GM23338 (cell line): ENCODE measurements at regions not wholly inside any gene's neighbourhood (a gene's known extent, or its start where the extent isn't known, plus 50 kb on each side); places are given as distances from the start of the nearest gene placed in this dataset.

ENCODE experiments used
- ATAC-seq: fragments of 200-7000 bp; cut with Tn5 transposase; 3 replicates; pipeline ENCODE4 v1.9.1; 2020
- DNase-seq: peaks from one replicate; pipeline ENCODE4 v3.0.0-alpha.2; 2015; ENCODE audit warnings: low spot score
- H2AFZ ChIP-seq: fragments of 200-600 bp; sonication (generic); 2 replicates; pipeline ENCODE4 v1.8.0; 2016; ENCODE audit warnings: antibody characterized with exemption, mild to moderate bottlenecking, moderate library complexity
- H3F3A ChIP-seq: fragments of 200-600 bp; sonication (generic); replicated peaks from 2 replicates; pipeline ENCODE4 v1.8.0; 2017; ENCODE audit warnings: antibody characterized with exemption, mixed run types, low read depth
- H3K27ac ChIP-seq: fragments of 200-600 bp; sonication (generic); 2 replicates; pipeline ENCODE4 v1.6.1; 2016; ENCODE audit warnings: low read depth
- H3K27me3 ChIP-seq: fragments of 200-600 bp; sonication (generic); 2 replicates; pipeline ENCODE4 v1.8.0; 2016; ENCODE audit warnings: mild to moderate bottlenecking, mixed run types, moderate library complexity; ENCODE audit not compliant: insufficient read depth
- H3K36me3 ChIP-seq: fragments of 200-600 bp; sonication (generic); 2 replicates; pipeline ENCODE4 v1.8.0; 2016; ENCODE audit warnings: mild to moderate bottlenecking; ENCODE audit not compliant: insufficient read depth
- H3K4me1 ChIP-seq: fragments of 200-600 bp; sonication (generic); 2 replicates; pipeline ENCODE4 v1.8.0; 2016; ENCODE audit warnings: mild to moderate bottlenecking, moderate library complexity; ENCODE audit not compliant: insufficient read depth
- H3K4me2 ChIP-seq: fragments of 200-600 bp; sonication (generic); 2 replicates; pipeline ENCODE4 v1.7.1; 2017; ENCODE audit warnings: mixed run types
- H3K4me3 ChIP-seq: fragments of 200-600 bp; sonication (generic); 2 replicates; pipeline ENCODE4 v1.6.1; 2016; ENCODE audit warnings: mixed run types
- H3K79me2 ChIP-seq: fragments of 200-600 bp; sonication (generic); replicated peaks from 2 replicates; pipeline ENCODE4 v1.8.0; 2017; ENCODE audit warnings: mild to moderate bottlenecking; ENCODE audit not compliant: insufficient read depth
- H3K9me2 ChIP-seq: fragments of 200-600 bp; sonication (generic); 2 replicates; pipeline ENCODE4 v1.8.0; 2017; ENCODE audit not compliant: insufficient read depth
- H4K20me1 ChIP-seq: fragments of 200-600 bp; sonication (generic); replicated peaks from 2 replicates; pipeline ENCODE4 v1.8.0; 2017; ENCODE audit warnings: mild to moderate bottlenecking; ENCODE audit not compliant: insufficient read depth
- H3K27ac Mint-ChIP-seq: 2 replicates; pipeline ENCODE4 v1.8.0; 2020; ENCODE audit warnings: inconsistent platforms, mild to moderate bottlenecking, moderate library complexity, mixed read lengths
- H3K27me3 Mint-ChIP-seq: 3 replicates; pipeline ENCODE4 v1.8.0; 2022; ENCODE audit warnings: low read depth, mild to moderate bottlenecking, moderate library complexity, mixed read lengths, inconsistent platforms; ENCODE audit not compliant: insufficient read depth, poor library complexity
- H3K36me3 Mint-ChIP-seq: 3 replicates; pipeline ENCODE4 v1.8.0; 2021; ENCODE audit warnings: low read depth, mild to moderate bottlenecking, inconsistent platforms, moderate library complexity, mixed read lengths
- H3K4me1 Mint-ChIP-seq: 3 replicates; pipeline ENCODE4 v1.8.0; 2020; ENCODE audit warnings: mild to moderate bottlenecking, inconsistent platforms, mixed read lengths
- H3K4me3 Mint-ChIP-seq: 3 replicates; pipeline ENCODE4 v1.8.0; 2021; ENCODE audit warnings: moderate library complexity, mild to moderate bottlenecking, inconsistent platforms, mixed read lengths
- H3K9me3 Mint-ChIP-seq: 3 replicates; pipeline ENCODE4 v1.8.0; 2020; ENCODE audit warnings: moderate library complexity, mild to moderate bottlenecking, inconsistent platforms, mixed read lengths
- CREB1 ChIP-seq: fragments of 250-450 bp; sonication (Bioruptor Pico); IDR thresholded peaks from 2 replicates; pipeline ENCODE4 v1.5.0; 2020; ENCODE audit warnings: low read depth, mild to moderate bottlenecking, moderate library complexity
- EZH2 ChIP-seq: fragments of 200-600 bp; sonication (generic); IDR thresholded peaks from one replicate; pipeline ENCODE4 v1.8.0; 2017; ENCODE audit warnings: antibody characterized with exemption, mild to moderate bottlenecking, low read depth; ENCODE audit not compliant: unreplicated experiment
- STAT1 ChIP-seq: IDR thresholded peaks from one replicate; pipeline ENCODE4 v1.6.1; 2016; ENCODE audit warnings: antibody characterized with exemption; ENCODE audit not compliant: unreplicated experiment
- TF ChIP-seq, protein P1 (sequence below): fragments of 250-450 bp; sonication (Bioruptor Pico); IDR thresholded peaks from 2 replicates; pipeline ENCODE4 v1.5.0; 2020; ENCODE audit warnings: mild to moderate bottlenecking, moderate library complexity
- TF ChIP-seq, protein P2 (sequence below): IDR thresholded peaks from one replicate; pipeline ENCODE4 v1.6.1; 2018; ENCODE audit warnings: antibody characterized with exemption; ENCODE audit not compliant: unreplicated experiment

DNA sequence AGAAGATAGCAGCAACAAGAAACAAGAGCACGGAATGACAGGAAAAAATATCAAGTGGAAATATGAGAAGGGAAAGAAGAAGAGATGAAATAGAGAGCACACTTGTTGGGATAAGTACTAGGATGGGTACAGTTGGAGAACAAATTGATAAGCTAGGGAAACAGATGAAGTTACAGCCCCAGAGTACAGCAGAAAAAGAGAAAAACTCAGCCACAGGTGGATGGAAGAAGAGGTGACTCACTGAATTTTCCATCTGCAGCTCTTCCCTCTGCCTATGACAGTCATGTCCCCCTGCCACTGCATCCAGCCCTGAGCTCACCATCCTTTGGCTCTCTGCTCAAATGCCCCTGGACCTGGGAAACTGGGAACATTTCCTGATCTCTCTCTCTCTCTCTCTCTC is 209.0 kb downstream of the BCOR start (continued):
- TF ChIP-seq, protein P1, sequence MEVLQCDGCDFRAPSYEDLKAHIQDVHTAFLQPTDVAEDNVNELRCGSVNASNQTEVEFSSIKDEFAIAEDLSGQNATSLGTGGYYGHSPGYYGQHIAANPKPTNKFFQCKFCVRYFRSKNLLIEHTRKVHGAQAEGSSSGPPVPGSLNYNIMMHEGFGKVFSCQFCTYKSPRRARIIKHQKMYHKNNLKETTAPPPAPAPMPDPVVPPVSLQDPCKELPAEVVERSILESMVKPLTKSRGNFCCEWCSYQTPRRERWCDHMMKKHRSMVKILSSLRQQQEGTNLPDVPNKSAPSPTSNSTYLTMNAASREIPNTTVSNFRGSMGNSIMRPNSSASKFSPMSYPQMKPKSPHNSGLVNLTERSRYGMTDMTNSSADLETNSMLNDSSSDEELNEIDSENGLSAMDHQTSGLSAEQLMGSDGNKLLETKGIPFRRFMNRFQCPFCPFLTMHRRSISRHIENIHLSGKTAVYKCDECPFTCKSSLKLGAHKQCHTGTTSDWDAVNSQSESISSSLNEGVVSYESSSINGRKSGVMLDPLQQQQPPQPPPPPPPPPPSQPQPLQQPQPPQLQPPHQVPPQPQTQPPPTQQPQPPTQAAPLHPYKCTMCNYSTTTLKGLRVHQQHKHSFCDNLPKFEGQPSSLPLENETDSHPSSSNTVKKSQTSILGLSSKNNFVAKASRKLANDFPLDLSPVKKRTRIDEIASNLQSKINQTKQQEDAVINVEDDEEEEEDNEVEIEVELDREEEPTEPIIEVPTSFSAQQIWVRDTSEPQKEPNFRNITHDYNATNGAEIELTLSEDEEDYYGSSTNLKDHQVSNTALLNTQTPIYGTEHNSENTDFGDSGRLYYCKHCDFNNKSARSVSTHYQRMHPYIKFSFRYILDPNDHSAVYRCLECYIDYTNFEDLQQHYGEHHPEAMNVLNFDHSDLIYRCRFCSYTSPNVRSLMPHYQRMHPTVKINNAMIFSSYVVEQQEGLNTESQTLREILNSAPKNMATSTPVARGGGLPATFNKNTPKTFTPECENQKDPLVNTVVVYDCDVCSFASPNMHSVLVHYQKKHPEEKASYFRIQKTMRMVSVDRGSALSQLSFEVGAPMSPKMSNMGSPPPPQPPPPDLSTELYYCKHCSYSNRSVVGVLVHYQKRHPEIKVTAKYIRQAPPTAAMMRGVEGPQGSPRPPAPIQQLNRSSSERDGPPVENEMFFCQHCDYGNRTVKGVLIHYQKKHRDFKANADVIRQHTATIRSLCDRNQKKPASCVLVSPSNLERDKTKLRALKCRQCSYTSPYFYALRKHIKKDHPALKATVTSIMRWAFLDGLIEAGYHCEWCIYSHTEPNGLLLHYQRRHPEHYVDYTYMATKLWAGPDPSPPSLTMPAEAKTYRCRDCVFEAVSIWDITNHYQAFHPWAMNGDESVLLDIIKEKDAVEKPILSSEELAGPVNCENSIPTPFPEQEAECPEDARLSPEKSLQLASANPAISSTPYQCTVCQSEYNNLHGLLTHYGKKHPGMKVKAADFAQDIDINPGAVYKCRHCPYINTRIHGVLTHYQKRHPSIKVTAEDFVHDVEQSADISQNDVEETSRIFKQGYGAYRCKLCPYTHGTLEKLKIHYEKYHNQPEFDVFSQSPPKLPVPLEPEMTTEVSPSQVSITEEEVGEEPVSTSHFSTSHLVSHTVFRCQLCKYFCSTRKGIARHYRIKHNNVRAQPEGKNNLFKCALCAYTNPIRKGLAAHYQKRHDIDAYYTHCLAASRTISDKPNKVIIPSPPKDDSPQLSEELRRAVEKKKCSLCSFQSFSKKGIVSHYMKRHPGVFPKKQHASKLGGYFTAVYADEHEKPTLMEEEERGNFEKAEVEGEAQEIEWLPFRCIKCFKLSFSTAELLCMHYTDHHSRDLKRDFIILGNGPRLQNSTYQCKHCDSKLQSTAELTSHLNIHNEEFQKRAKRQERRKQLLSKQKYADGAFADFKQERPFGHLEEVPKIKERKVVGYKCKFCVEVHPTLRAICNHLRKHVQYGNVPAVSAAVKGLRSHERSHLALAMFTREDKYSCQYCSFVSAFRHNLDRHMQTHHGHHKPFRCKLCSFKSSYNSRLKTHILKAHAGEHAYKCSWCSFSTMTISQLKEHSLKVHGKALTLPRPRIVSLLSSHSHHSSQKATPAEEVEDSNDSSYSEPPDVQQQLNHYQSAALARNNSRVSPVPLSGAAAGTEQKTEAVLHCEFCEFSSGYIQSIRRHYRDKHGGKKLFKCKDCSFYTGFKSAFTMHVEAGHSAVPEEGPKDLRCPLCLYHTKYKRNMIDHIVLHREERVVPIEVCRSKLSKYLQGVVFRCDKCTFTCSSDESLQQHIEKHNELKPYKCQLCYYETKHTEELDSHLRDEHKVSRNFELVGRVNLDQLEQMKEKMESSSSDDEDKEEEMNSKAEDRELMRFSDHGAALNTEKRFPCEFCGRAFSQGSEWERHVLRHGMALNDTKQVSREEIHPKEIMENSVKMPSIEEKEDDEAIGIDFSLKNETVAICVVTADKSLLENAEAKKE = no peak
- TF ChIP-seq CREB1 (CRISPR knock-in tag) = no peak
- TF ChIP-seq, protein P2, sequence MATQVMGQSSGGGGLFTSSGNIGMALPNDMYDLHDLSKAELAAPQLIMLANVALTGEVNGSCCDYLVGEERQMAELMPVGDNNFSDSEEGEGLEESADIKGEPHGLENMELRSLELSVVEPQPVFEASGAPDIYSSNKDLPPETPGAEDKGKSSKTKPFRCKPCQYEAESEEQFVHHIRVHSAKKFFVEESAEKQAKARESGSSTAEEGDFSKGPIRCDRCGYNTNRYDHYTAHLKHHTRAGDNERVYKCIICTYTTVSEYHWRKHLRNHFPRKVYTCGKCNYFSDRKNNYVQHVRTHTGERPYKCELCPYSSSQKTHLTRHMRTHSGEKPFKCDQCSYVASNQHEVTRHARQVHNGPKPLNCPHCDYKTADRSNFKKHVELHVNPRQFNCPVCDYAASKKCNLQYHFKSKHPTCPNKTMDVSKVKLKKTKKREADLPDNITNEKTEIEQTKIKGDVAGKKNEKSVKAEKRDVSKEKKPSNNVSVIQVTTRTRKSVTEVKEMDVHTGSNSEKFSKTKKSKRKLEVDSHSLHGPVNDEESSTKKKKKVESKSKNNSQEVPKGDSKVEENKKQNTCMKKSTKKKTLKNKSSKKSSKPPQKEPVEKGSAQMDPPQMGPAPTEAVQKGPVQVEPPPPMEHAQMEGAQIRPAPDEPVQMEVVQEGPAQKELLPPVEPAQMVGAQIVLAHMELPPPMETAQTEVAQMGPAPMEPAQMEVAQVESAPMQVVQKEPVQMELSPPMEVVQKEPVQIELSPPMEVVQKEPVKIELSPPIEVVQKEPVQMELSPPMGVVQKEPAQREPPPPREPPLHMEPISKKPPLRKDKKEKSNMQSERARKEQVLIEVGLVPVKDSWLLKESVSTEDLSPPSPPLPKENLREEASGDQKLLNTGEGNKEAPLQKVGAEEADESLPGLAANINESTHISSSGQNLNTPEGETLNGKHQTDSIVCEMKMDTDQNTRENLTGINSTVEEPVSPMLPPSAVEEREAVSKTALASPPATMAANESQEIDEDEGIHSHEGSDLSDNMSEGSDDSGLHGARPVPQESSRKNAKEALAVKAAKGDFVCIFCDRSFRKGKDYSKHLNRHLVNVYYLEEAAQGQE = no peak
- TF ChIP-seq STAT1 = no peak

DNA sequence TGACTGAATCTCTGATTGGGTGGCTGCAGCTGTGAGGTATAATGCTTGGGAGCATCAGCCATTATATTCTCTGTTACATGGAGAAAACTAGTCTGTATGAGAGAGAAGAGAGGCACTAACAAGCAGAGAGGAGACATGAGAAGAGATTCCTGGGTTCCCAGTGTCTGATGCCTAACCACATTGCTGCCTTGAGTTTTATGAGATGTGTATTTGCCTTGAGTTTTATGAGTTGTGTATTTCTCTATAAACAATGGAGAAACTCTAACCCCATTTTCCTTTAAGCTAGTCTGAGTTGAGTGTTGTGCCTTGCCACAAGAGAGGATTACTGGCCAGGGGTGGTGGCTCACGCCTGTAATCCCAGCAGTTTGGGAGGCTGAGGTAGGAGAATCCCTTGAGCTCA is 208.1 kb downstream of the BCOR start:
- no peaks in the 10 kb centered on the region for H3K4me1 ChIP-seq
- TF ChIP-seq, protein P1 = no peak
- TF ChIP-seq EZH2 = no peak
- no peak overlapping the region for H2AFZ ChIP-seq
- H3K79me2 ChIP-seq = no peaks in the 10 kb centered on the region
- H3K9me3 Mint-ChIP-seq = 0 out of 3 replicates have a peak, but pooled peaks cover 4% of the 10 kb centered on the region
- no peaks in the 10 kb centered on the region for H3F3A ChIP-seq
- no peak overlapping the region for H3K27ac Mint-ChIP-seq
- H4K20me1 ChIP-seq = no peaks in the 10 kb centered on the region
- no peaks in the 10 kb centered on the region for H3K9me2 ChIP-seq
- H3K4me2 ChIP-seq = no peak overlapping the region
- H3K4me3 Mint-ChIP-seq = no peak overlapping the region
- no peak overlapping the region for H3K27ac ChIP-seq
- no peaks in the 10 kb centered on the region for H3K27me3 Mint-ChIP-seq
- no peak overlapping the region for H3K4me3 ChIP-seq
- ATAC-seq = no peak
- H3K36me3 Mint-ChIP-seq = no peaks in the 10 kb centered on the region
- H3K4me1 Mint-ChIP-seq = peaks cover 6% of the 10 kb centered on the region
- no peak for DNase-seq
- no peaks in the 10 kb centered on the region for H3K27me3 ChIP-seq
- H3K36me3 ChIP-seq = no peaks in the 10 kb centered on the region
